Testis (tissue), 2 donors: ENCODE measurements at regions not wholly inside any gene's neighbourhood (a gene's known extent, or its start where the extent isn't known, plus 50 kb on each side); places are given as distances from the start of the nearest gene placed in this dataset.

Experiments used
- DNase-seq: peaks from one replicate; pipeline ENCODE4 v3.0.0-alpha.2; 2019
- H3K27ac ChIP-seq, 2 donors: fragments of 200-600 bp; sonication (generic); one replicate each; pipeline ENCODE4 v1.5.1; 2019
- H3K27me3 ChIP-seq: fragments of 200-600 bp; sonication (generic); one replicate; pipeline ENCODE4 v1.5.1; 2019
- H3K36me3 ChIP-seq: fragments of 200-600 bp; sonication (generic); one replicate; pipeline ENCODE4 v1.5.1; 2017; ENCODE audit warnings: low read depth; ENCODE audit errors: missing control alignments
- H3K4me1 ChIP-seq: fragments of 200-600 bp; sonication (generic); one replicate; pipeline ENCODE4 v1.5.1; 2019
- H3K4me3 ChIP-seq, 2 donors: fragments of 200-600 bp; sonication (generic); one replicate each; pipeline ENCODE4 v1.5.1; 2017 to 2019
- H3K9me3 ChIP-seq: fragments of 200-600 bp; sonication (generic); one replicate; pipeline ENCODE4 v1.5.1; 2017
- CTCF ChIP-seq, 3 experiments: fragments of 450-650 bp in 2 of 3; fragments of 200-600 bp in 1 of 3; sonication (generic) in 1 of 3; IDR thresholded peaks; one replicate each; pipeline ENCODE4 v1.5.1; 2016 to 2019; ENCODE audit warnings: antibody characterized with exemption in 3 of 3, mild to moderate bottlenecking in 2 of 3, moderate library complexity in 1 of 3
- POLR2A ChIP-seq: fragments of 450-650 bp; IDR thresholded peaks from one replicate; pipeline ENCODE4 v1.6.1; 2017; ENCODE audit warnings: antibody characterized with exemption, mild to moderate bottlenecking, moderate library complexity
- WGBS, 2 donors: methylation state at CpG; one replicate each; pipeline ENCODE4 v1.1.5; 2018; 5-methylcytosine and 5-hydroxymethylcytosine counted together
- intact Hi-C: fragments of 100-400 bp; cut with DNase I; formaldehyde crosslinking; loops from one replicate; pipeline ENCODE4 v1.15.1; 2023; ENCODE audit warnings: low total_unique reads

DNA sequence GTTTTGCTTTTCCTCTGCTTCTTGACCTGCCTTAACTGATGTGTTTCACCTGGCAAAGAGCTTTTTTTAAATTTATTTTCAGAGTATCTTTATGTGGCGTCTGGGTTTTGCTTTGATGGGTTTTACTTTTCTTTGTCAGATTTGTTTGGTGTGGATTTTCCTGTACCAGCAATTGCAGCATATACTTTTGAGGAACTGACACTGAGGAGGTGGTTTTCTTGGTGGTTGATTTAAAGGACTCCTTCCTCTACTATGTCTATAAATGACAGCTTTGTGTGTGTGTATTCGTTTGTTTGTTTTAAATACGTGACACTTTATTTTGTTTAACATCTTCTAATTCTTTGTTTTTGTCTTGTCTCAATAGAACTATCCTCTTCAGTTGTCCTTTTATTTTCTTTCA lies 1071.9 kb upstream of the ARRDC3 start:
- WGBS, 2 donors = 79 to 86% methylated on average over 3 of the region's 3 CpGs
- H3K36me3 ChIP-seq = no peaks in the 10 kb centered on the region

GRCh38 chr5:92444888-92445287 lies 1061.8 kb upstream of the ARRDC3 start:
- no peak overlapping the region for H3K4me3 ChIP-seq
- no peaks in the 10 kb centered on the region for H3K9me3 ChIP-seq
- TF ChIP-seq POLR2A = no peak
- no peak for TF ChIP-seq CTCF (IDR thresholded peaks at IDR 0.05)
- no peak for DNase-seq
- WGBS, 2 donors = 89% methylated on average over 2 of the region's 2 CpGs
- intact Hi-C loops = no loop called here
- H3K4me1 ChIP-seq = no peaks in the 10 kb centered on the region
- no peak overlapping the region for H3K27ac ChIP-seq
- H3K36me3 ChIP-seq = no peaks in the 10 kb centered on the region
- H3K27me3 ChIP-seq = no peaks in the 10 kb centered on the region

More for the DNA sequence above, 1071.9 kb upstream of the ARRDC3 start:
- no peak for DNase-seq
- Histone ChIP-seq H3K27ac (no peak overlapping the region), H3K27me3 (no peaks in the 10 kb centered on the region), H3K4me1 (no peaks in the 10 kb centered on the region), H3K4me3 (no peak overlapping the region), H3K9me3 (no peaks in the 10 kb centered on the region)
- intact Hi-C loops = no loop called here
- no peak for TF ChIP-seq CTCF (IDR thresholded peaks at IDR 0.05)
- no peak for TF ChIP-seq POLR2A

- intact Hi-C loops = no loop called here
- WGBS, 2 donors = 83 to 94% methylated on average over 3 of the region's 3 CpGs
- TF ChIP-seq CTCF (IDR thresholded peaks at IDR 0.05) = no peak
- no peak for TF ChIP-seq POLR2A
- Histone ChIP-seq H3K9me3 (no peaks in the 10 kb centered on the region), H3K4me1 (no peaks in the 10 kb centered on the region), H3K36me3 (no peaks in the 10 kb centered on the region), H3K4me3 (no peak overlapping the region), H3K27ac (no peak overlapping the region), H3K27me3 (no peaks in the 10 kb centered on the region)
- no peak for DNase-seq
These were observed 1052.7 kb upstream of the ARRDC3 start for GRCh38 chr5:92435781-92436180.

GRCh38 chr5:92429646-92430045 lies 1046.5 kb upstream of the ARRDC3 start:
- Histone ChIP-seq H3K27ac (no peak overlapping the region), H3K4me3 (no peak overlapping the region), H3K4me1 (no peaks in the 10 kb centered on the region), H3K36me3 (no peaks in the 10 kb centered on the region), H3K9me3 (no peaks in the 10 kb centered on the region), H3K27me3 (no peaks in the 10 kb centered on the region)
- no peak for DNase-seq
- TF ChIP-seq CTCF (IDR thresholded peaks at IDR 0.05) = no peak
- TF ChIP-seq POLR2A = no peak
- 58 to 66% methylated on average over 3 of the region's 3 CpGs for WGBS, 2 donors
- intact Hi-C loops = no loop called here

GRCh38 chr5:92428415-92428814 lies 1045.3 kb upstream of the ARRDC3 start:
- Histone ChIP-seq H3K4me3 (no peak overlapping the region), H3K9me3 (no peaks in the 10 kb centered on the region), H3K27me3 (no peaks in the 10 kb centered on the region), H3K4me1 (no peaks in the 10 kb centered on the region), H3K27ac (no peak overlapping the region), H3K36me3 (no peaks in the 10 kb centered on the region)
- TF ChIP-seq POLR2A (no peak), CTCF (IDR thresholded peaks at IDR 0.05) (no peak)
- intact Hi-C loops = no loop called here
- WGBS, 2 donors = 78 to 83% methylated on average over 4 of the region's 4 CpGs
- DNase-seq = no peak
